Stimulated activated CD4-positive, alpha-beta T cell treated with anti-CD3 and anti-CD28 coated beads, Interleukin-1b, Interleukin-23, amount 100 ng/mL, for 48 hours (primary cell): ENCODE measurements at regions not wholly inside any gene's neighbourhood (a gene's known extent, or its start where the extent isn't known, plus 50 kb on each side); places are given as distances from the start of the nearest gene placed in this dataset.
A peak's percentile ranks its signal among the peaks of the same experiment; 100 is the strongest.

Experiments
- DNase-seq: peaks from one replicate; pipeline ENCODE4 v3.0.0-alpha.2; 2020

- DNase-seq: peak; percentile 86
Measured at GRCh38 chr9:36458430-36458915, 58.4 kb upstream of the RNF38 start.

DNA sequence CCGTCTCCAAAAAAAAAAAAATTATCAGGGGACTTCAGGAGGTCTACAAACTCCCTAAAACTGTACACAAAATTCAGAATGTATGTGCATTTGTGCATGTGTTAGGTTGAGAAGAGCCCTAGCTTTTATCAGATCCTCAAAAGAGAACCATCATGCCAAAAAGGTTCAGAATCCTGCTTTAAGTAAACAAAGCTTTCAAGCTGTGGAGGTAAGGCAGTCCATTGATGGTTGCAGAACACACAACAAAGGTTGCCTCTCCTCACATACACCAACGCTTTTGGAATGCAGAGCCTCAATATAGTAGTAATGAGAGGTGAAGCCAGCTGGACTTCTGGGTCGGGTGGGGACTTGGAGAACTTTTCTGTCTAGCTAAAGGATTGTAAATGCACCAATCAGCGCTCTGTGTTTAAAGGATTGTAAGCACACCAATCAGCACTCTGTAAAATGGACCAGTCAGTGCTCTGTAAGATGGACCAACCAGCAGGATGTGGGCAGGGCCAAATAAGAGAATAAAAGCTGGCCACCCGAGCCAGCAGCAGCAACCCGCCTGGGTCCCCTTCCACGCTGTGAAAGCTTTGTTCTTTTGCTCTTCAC is 57.9 kb upstream of the RNF38 start:
- DNase-seq: no peak

GRCh38 chr9:36456480-36457065 is 56.5 kb upstream of the RNF38 start:
- DNase-seq: no peak

- DNase-seq: no peak
Measured at GRCh38 chr9:36451949-36452348, 51.9 kb upstream of the RNF38 start.

GRCh38 chr9:36450110-36450732 is 50.2 kb upstream of the RNF38 start:
- no peak for DNase-seq
